ENCODE measurements at regions not wholly inside any gene's neighbourhood (a gene's known extent, or its start where the extent isn't known, plus 50 kb on each side); places are given as distances from the start of the nearest gene placed in this dataset.

DNA sequence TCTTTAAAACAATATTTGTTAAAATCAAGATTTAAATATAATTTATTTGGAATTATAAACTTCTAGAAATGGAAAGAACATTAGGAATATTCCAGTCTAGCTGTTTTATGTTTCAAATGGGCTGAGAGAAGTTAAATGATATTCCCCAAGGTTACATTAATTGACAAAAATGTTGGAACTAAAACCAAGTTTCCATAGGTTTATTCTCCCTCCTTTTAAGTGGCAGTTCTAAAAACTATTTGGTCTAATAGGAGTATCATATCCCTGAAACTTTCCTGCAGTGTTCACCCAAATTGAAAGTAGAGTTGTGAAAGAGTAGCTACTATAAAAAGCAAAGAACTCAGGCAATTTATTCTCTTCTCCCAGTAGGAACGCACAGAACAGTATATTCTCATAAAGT is 1185.5 kb downstream of the LRFN5 start:
- TF ChIP-seq, protein P1, sequence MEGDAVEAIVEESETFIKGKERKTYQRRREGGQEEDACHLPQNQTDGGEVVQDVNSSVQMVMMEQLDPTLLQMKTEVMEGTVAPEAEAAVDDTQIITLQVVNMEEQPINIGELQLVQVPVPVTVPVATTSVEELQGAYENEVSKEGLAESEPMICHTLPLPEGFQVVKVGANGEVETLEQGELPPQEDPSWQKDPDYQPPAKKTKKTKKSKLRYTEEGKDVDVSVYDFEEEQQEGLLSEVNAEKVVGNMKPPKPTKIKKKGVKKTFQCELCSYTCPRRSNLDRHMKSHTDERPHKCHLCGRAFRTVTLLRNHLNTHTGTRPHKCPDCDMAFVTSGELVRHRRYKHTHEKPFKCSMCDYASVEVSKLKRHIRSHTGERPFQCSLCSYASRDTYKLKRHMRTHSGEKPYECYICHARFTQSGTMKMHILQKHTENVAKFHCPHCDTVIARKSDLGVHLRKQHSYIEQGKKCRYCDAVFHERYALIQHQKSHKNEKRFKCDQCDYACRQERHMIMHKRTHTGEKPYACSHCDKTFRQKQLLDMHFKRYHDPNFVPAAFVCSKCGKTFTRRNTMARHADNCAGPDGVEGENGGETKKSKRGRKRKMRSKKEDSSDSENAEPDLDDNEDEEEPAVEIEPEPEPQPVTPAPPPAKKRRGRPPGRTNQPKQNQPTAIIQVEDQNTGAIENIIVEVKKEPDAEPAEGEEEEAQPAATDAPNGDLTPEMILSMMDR (IDR thresholded peaks at IDR 0.05) = no peak
- TF ChIP-seq POLR2A (IDR thresholded peaks at IDR 0.05) = no peak

Measured in thyroid gland (tissue), 4 donors.